ENCODE measurements at regions not wholly inside any gene's neighbourhood (a gene's known extent, or its start where the extent isn't known, plus 50 kb on each side); places are given as distances from the start of the nearest gene placed in this dataset.
"Not testable (repeated sequence)": the region's sequence is repeated elsewhere in the genome, so short reads cannot be mapped to it uniquely, and the experiment has no call there.

DNA sequence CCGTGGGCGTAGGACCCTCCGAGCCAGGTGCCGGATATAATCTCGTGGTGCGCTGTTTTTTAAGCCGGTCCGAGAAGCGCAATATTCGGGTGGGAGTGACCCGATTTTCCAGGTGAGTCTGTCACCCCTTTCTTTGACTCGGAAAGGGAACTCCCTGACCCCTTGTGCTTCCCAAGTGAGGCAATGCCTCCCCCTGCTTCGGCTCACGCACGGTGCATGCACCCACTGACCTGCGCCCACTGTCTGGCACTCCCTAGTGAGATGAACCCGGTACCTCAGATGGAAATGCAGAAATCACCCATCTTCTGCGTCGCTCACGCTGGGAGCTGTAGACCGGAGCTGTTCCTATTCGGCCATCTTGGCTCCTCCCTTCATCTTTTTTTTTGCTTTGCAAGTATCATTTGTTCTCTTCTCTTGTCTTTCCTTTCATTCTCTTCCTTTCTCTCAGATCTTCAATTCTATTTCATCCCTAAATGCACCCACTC lies 50.2 kb upstream of the CSNK1A1L start:
- H2AFZ ChIP-seq (ENCODE audit: low read length); CTCF ChIA-PET (ENCODE audit: low intra/inter-chr PET ratio, low total read pairs); H3K36me3 ChIP-seq (replicated peaks in 1 of 2; ENCODE audit: control insufficient read depth in 1 of 2, insufficient read depth in 2 of 2, low read length in 2 of 2); in situ Hi-C loops (cut with HindIII; ENCODE audit: extremely low pct_ligation_motif_present, low pct_unique_long_range_greater_than_20kb); H3K9me3 ChIP-seq (ENCODE audit: low read length); intact Hi-C loops (cut with micrococcal nuclease; ENCODE audit: unreplicated experiment); H3K4me1 ChIP-seq (ENCODE audit: insufficient read depth, low read length); DNase-seq (ENCODE audit: low spot score); ATAC-seq; H3K27ac ChIP-seq (ENCODE audit: extremely low read length, insufficient read depth, low read length); H3K79me2 ChIP-seq (ENCODE audit: insufficient read depth, low read length); H3K27me3 ChIP-seq (ENCODE audit: control insufficient read depth in 1 of 2, insufficient read depth in 2 of 2, low read length in 2 of 2); H3K9ac ChIP-seq (ENCODE audit: insufficient read depth, low read depth, low read length); H4K20me1 ChIP-seq (ENCODE audit: insufficient read depth, low read length); POLR2A ChIA-PET; FAIRE-seq: not testable (repeated sequence)
- 5% methylated on average over 6 of the region's 22 CpGs for WGBS (ENCODE audit: low lambda C conversion rate)
- BruUV-seq (replicated peaks) = TSS peak; percentile 60
- Histone ChIP-seq H3K4me3 (replicated peaks in 1 of 3; ENCODE audit: insufficient read depth in 1 of 3, low read depth in 2 of 3, low read length in 3 of 3) (peak overlapping the region; percentile 47 to 52 (median 49); a peak in 5 of 6 replicates), H3K4me2 (ENCODE audit: low read depth, low read length) (peak overlapping the region; percentile 42; the same call in 1 of the 2 replicates)

Data from HepG2 (cell line).